ENCODE measurements at regions not wholly inside any gene's neighbourhood (a gene's known extent, or its start where the extent isn't known, plus 50 kb on each side); places are given as distances from the start of the nearest gene placed in this dataset.

DNA sequence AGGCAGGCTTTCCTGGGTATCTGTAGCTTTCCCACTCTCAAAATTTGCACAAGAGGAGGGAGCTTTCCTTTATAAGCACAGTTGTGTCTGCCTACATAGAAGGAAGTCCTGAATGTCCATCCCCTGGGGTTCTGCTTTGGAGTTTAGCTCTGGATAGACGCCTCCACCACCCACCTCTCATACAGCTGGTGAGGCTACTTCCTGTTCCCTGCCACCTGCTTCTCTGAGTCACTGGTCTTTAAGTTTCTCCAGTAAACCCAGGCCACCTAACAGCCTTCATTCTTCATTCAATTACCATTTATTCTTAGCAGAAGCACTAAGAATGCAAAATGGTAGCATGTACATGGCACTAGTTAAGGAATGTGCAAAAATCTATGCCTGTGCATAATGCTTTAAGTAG, 407.8 kb downstream of the CDH2 start:
- DNase-seq (ENCODE audit: low spot score in 2 of 2) (no peak), FAIRE-seq (no peak)

DNA sequence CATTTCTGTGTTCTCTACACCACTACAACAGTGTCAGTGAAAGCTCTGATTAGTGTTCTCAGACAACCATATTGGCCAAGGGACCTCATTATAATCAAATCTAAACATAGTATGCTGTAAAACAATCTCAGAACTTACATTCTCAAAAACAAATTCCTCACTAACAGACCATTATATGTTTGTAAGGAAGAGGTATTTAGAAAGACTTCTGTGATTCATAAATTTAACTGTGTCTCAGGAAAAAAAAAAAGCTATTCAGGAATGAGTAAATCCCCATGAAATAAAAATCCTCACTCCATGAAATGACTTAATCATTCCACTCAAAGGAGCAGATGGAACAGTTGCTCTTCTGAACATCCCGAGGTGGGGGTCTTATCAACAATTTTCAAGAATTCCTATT, 413.0 kb downstream of the CDH2 start:
- FAIRE-seq (no peak), DNase-seq (ENCODE audit: low spot score in 2 of 2) (no peak)

DNA sequence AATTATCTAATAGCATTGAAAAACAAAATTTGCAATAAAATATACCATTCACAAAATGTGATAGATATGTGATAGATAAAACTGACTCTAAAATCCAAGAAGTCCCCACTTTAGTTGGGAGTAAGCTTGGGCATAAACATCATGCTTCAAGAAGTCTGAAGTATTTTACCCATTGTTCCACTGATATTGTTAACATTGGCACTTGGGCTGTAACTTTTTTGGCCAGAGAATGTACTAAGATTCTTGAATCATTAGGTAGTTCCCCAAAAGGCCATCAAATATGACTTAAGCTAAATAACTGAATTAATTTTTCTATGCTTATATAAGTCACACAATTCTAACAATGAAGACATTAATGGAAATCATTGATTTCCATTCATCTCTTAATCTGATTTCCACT, 413.6 kb downstream of the CDH2 start:
- FAIRE-seq = no peak
- no peak for DNase-seq (ENCODE audit: low spot score in 2 of 2)

DNA sequence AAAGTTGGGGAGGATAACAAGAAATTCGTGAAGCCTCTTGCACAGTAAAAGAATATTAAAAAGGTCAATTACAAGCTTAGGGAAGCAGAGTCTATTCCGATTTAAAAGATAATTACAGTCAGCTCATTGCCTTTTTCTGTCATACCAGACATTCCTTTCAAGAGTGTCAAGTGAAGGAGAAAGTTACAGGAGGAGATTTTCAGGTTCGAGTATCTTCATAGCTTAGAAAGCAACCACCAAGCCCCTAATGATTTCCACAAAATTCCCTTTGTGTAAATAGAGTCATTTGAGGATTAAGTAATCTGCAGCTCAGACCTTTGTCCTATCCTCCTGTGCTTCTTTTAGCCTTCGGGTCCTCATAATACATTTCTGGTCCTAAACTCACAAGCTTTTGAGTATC, 414.9 kb downstream of the CDH2 start:
- FAIRE-seq (no peak), DNase-seq (ENCODE audit: low spot score in 2 of 2) (no peak)

DNA sequence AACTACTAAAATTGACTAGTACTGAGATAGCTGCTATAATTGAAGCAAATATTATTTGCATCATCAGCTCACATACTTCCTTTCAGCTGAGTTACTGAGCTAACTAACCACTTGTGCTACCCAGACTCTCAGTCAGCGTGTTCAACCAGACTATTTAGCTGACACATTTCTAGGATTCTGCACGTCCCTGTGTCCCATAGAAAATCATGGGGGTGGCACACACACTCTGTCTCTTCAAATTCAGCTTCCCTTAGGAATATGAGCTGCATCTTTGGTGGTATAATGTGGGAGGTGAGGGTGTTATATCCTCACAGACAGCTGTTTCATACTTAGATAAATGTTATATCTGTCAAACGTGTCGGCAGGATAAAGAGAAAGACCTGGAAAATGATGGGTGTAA, 424.0 kb downstream of the CDH2 start:
- DNase-seq (ENCODE audit: low spot score in 2 of 2) (no peak), FAIRE-seq (no peak)

DNA sequence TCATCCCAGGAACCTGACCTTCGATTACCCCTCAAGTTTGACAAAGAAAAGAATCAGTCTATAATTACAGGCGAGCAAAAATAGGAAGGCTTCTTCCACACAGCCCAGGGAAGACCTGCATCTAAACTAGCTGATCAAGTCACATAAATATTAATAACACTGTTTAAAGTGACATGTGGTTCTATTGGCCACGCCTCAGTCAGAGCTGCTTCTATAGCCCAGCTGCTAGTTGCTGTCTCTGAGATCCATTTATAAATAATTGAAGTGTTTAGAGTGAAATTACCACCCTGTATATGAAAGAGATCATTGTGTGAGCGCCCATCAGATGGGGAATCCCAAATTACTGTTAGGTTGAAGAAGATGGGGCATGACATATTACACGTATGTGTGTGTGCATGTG, 426.0 kb downstream of the CDH2 start:
- FAIRE-seq = no peak
- DNase-seq (ENCODE audit: low spot score in 2 of 2) = no peak

DNA sequence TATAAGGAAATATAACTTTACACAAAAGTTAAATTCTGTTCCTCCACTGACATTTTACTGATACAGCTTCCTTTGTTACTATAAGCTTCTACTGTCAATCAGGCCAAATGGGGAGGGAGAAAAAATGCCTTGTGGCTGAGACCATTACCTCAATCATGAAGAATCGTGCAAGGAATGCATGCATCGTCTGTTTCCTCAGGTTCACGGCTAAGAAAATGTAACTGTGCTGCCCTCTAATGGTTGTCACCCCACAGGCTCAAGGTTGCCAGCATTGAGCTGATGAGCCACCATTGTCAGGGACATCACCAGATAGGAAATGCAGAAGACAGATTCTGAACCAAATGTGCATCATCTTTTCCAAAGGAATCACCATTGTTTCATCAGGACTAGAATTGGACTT, 426.9 kb downstream of the CDH2 start:
- FAIRE-seq (no peak), DNase-seq (ENCODE audit: low spot score in 2 of 2) (peak in 1 of 2 donors; percentile 10)

DNA sequence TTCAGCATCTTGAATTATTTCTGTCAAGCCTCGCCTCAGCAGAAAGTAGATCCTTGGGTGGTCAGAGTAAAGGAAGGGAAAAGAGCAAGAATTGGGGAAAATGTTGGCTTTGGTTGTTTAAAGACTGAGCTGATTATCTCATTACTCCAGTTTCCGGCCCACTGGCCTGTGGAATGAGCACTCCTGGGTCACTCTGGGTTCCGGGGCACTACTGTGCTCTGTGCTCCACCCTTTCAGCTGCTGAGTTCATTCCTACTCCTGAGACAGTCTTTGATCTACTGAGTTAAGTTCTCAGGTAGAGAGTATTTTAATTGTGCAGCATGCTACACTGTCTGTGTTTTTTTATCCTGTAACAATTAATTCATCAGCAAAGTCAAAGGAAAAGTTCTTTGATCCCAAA, 427.7 kb downstream of the CDH2 start:
- DNase-seq (ENCODE audit: low spot score in 2 of 2) = no peak
- FAIRE-seq = no peak

DNA sequence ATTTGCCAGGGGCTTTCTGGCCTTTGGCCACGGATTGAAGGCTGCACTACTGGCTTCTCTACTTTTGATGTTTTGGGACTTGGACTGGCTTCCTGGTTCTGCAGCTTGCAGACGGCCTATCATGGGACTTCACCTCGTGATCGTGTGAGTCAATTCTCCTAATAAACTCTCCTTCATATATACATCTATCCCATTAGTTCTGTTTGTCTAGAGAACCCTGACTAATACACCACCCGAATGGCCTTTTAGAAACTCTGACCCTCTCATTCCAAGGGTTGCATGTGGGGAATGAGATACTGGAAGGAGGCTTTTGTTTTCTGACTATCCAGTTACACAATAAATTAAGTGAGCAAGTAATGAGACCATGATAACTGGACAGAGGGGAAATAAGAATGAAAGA, 430.7 kb downstream of the CDH2 start:
- FAIRE-seq = no peak

DNA sequence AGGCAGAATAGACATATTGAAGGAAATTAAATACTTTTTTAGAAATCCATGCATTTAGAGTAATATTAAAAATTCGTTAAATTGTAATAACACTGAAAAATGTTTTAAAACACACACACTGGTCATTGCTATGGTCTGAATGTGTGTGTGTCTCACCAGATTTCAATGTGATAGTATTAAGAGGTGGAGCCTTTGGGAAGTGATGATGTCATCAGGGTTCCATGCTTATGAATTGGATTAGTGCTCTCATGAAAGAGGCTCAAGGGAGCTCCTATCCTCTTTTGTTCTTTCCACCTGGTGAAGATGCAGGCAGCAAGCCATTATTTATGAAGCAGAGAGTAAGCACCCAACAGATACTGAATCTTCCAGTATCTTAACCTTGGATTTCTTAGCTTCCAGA, 441.8 kb downstream of the CDH2 start:
- DNase-seq (ENCODE audit: low spot score in 2 of 2) (no peak), FAIRE-seq (no peak)

More for the DNA sequence above, 430.7 kb downstream of the CDH2 start:
- DNase-seq (ENCODE audit: low spot score in 2 of 2) = no peak

DNA sequence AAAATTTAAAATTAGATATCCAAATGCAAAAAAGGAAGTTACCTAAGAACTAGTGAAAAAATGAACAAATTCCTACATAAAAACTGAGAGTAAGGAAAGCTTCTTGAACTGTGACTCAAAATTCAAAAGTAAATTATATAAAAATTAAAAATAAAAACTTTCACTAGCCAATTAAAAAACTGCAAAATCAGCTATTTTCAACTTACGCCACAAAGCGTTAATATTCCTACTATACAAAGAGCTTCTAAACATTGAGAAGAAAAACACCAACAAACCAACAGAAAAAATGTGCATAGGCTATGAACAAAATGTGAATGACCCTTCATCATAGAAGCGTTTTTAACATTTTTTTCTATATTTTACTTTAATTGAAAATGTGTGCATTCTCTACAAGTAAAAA, 445.7 kb downstream of the CDH2 start:
- FAIRE-seq = no peak
- DNase-seq (ENCODE audit: low spot score in 2 of 2) = no peak

DNA sequence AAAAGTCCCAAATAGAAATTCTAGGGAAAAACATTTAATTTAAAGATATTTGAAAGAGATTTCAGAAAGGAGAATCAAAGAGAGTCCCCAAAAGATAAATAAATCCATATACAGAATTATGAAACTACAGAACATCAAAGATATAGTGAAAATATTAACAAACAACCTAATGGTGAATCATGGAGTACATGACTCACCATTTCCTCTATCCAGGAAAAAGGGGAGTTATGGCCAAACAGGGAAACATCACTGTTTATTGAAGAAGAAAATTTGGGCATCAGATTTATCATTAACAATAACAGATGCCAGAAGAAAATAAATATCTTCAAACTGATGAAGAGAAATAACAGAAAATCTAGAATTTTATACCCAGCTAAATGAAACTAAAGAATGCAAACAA, 448.3 kb downstream of the CDH2 start:
- DNase-seq (ENCODE audit: low spot score in 2 of 2) (no peak), FAIRE-seq (no peak)

DNA sequence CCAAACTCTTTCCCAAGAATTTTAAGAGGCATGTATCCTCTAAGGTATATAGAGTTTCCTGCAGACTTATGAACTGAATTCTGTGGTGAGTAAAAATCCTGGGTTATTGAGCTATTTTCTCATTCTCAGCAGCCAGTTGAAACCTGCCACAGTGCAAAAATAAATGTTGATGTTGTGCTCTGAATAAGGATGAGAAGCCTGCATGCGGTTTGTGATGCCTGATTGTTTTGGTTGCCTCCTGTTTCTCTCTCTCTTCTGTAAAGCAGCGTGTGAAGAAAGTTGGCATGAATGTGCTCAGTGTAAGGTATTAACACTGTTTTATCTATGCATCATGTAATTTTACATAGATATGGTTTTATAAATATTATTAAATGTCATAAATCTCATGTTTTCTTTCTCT, 452.6 kb downstream of the CDH2 start:
- FAIRE-seq (no peak), DNase-seq (ENCODE audit: low spot score in 2 of 2) (no peak)

DNA sequence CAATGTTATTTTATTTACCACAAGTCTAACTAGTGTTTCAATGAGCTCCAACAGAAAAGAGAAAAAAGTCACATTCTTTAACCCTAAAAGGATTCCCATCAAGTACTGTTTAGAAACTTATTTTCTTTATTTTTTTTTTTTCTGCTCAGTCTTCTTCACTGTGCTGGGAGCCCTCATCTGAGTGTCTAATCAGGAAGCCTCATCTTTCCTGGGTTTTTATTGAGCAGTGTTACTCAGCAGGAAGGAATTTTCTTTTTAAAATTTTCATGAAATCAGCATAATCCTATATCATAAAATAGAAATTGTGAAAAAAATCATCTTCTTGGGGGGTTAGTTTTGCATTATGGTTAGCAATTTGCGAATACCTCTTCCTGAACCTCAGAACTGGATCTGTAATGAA, 453.8 kb downstream of the CDH2 start:
- FAIRE-seq = no peak
- DNase-seq (ENCODE audit: low spot score in 2 of 2) = no peak

DNA sequence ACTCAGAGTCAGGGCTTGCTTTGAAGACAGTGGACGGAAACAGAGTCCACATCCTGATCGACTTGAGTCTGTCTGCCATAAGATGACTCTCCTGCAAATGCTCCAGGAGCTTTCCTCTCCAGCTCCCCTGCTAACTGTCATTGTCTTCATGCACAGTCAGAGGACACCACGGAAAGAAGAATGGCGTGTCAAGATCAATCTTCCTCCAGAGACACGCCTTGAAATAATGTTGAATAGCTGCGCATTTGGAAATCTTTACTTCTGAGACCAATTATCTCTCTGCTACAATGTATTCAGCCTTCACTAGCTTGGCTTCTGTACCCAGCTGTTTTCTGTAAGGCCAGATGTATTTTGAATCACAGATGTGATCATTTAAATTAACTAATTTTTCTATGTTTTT, 457.2 kb downstream of the CDH2 start:
- FAIRE-seq = no peak

DNA sequence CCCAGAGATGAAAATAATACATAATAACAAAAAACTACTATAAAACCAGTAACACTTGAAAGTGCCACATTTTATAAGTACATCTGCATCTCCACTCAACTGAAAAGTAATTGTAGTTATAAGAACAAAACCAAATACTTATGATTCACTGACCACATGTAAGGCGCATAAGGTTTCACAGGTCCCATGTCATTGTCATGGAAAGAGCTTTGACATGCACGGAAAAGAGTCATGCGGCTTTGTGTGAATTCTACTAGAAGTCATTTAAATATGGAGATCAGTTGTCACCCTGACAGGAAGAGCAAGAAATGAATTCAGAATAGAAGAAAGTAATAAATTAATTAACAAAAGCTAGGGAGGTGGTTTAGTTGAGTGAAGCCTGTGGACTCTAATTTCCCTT, 459.1 kb downstream of the CDH2 start:
- no peak for DNase-seq (ENCODE audit: low spot score in 2 of 2)
- FAIRE-seq = no peak

More for the DNA sequence above, 457.2 kb downstream of the CDH2 start:
- DNase-seq (ENCODE audit: low spot score in 2 of 2) = no peak

DNA sequence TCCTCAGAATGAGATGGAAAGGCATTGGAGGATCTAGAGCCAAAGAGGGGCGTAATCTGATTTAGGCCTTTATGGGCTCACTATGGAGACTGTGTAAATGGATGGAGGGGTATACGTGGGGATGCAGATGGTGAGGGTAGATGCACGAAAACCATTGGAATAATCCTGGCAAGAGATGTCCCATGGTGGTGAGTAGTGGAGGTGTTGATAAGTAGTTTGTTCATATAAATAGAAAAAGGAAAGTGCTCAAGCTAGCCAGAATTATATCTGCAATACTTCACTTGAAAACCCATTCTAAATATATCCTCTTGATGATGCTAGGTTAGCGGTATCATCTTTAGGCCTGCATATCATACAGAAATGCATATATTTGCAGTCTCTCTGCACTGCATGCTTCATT, 459.7 kb downstream of the CDH2 start:
- FAIRE-seq (no peak), DNase-seq (ENCODE audit: low spot score in 2 of 2) (no peak)

DNA sequence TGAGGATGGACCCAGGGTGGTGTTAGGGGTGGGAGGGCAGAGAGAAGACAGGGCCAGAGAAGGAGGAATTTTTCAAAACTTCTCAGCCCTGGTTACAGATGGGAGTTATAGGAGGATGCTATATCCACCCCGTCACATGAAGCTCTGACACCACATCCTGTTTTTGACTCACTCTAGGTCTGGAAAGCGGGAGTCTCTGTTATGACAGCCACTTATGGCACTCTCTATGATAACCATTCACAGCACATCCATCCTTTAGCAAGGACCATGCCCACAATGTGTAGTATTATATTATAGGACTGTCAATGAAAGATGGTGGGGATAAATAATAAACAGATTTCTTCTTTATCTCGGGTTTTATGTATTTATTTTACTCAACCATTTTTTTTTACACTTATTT, 461.2 kb downstream of the CDH2 start:
- DNase-seq (ENCODE audit: low spot score in 2 of 2) (no peak), FAIRE-seq (no peak)

DNA sequence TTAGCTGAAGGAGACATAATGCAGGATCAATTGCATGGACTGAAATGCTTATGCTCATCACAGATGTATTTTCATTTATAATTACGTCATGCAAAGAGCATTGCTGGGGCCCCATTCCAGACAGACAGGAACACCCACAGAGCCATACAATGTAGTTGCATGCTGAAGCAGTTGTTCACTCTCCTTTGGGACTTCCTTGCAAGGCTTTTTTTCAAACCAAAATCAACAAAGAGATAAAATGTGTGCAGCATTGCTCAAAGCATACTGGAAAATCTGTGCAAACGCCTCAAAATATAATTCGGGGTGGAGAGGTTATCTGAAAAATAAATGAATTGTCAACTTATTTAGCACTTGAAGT, 463.2 kb downstream of the CDH2 start:
- no peak for FAIRE-seq
- DNase-seq (ENCODE audit: low spot score in 2 of 2) = no peak

DNA sequence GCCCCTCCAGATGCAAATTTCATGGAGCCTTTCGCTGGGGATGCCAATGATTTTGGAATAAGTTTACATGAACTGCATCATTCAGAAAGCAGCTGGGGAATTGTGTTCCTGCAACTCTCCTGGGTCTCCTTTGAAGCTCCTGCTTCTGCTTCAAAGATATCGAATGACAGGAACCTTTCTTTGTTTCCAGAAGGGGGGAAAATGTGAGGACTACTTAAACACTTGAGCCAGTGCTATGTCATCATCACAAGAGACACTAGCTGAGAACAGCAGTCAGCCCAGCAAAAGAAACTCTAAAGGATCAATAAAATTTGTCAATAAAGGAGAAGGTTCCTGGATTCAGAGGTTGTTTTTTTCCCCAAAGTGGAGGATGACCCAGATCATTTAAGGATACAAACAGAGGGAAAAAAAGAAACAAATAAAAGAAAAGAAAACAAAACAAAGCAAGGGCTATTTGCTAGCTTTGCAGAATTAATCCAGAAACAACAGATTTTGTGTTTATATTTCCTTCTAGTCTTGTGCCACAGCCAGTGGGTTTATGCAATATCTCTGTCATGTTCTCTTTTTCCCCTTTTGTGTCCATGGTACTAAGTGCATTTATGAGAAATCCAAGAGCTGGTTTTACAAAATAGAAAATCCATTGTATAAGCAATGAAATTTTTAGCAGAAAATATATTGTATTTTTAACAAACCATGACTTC, 463.7 kb downstream of the CDH2 start:
- DNase-seq (ENCODE audit: low spot score in 2 of 2) (no peak), FAIRE-seq (no peak)

DNA sequence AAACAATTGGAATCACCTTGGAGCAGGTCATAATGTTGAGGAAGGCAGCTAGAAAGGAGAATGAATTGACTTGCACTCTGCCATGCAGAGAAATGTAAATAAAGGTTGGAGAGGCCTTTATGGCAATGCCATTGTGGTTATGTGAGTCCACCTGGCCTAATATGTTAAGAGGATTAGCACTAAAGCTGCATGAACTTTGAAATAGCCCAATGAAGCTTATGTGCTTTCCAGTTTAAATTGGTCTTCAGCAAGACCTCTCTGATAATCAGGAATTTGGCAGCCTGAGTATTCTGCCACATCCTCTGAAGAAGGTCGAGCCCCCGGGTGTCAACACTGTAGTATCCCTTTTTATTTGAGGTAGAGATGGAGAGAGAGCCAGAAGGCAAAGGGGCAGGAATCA, 464.9 kb downstream of the CDH2 start:
- DNase-seq (ENCODE audit: low spot score in 2 of 2) (no peak), FAIRE-seq (no peak)

DNA sequence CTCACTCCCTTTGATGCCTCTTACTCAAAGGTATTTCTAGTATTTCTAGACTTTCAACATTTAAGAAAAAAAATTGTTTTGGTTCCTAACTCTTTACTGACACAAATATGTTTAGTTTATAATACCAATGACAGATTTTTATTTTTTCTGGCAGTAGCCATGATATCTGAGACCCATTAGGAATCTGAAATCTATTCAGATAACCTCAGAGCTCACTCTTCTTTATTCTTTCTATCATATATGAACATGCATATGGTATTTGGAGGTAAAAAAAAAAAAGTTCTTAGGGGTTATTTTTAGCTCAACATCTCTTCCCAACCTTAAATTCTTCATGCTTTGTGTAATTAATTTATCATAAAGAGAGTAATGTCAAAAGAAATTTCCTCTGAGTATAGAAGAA, 465.5 kb downstream of the CDH2 start:
- DNase-seq (ENCODE audit: low spot score in 2 of 2) = no peak
- FAIRE-seq = no peak

DNA sequence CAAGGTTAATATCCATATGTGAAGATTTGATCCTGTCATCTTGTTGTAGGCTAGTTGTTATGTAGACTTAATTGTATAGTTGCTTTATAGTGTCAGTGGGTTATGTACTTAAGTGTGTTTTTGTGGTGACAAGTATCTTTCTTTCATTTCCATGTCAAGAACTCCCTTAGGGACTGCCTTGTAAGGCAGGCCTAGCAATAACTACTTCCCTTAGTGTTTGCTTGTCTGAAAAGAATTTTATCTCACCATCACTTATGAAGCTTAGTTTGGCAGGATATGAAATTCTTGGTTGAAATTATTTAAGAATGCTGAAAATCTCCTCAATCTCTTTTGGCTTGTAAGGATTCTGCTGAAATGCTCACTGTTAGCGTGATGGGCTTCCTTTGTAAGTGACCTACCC, 467.6 kb downstream of the CDH2 start:
- no peak for FAIRE-seq
- DNase-seq (ENCODE audit: low spot score in 2 of 2) = no peak
